Neural cell (in vitro differentiated cells): ENCODE measurements at regions not wholly inside any gene's neighbourhood (a gene's known extent, or its start where the extent isn't known, plus 50 kb on each side); places are given as distances from the start of the nearest gene placed in this dataset.

Experiments
- CTCF ChIP-seq: fragments of 450-650 bp; IDR thresholded peaks from 2 replicates; pipeline ENCODE4 v1.5.1; 2014; ENCODE audit warnings: antibody characterized with exemption, mild to moderate bottlenecking, moderate library complexity; ENCODE audit not compliant: poor library complexity, severe bottlenecking
- MXI1 ChIP-seq: fragments of 450-650 bp; conservative IDR thresholded peaks from 2 replicates; pipeline ENCODE4 v1.6.1; 2014; ENCODE audit warnings: antibody characterized with exemption, mild to moderate bottlenecking; ENCODE audit not compliant: poor library complexity, severe bottlenecking
- RAD21 ChIP-seq: fragments of 450-650 bp; conservative IDR thresholded peaks from 2 replicates; pipeline ENCODE4 v1.6.1; 2014; ENCODE audit warnings: antibody characterized with exemption, mild to moderate bottlenecking, moderate library complexity
- TAF1 ChIP-seq: IDR thresholded peaks from 2 replicates; pipeline ENCODE4 v1.6.1; 2012; ENCODE audit warnings: low read depth

GRCh38 chr3:124161448-124161847 is 169.5 kb upstream of the ROPN1 start:
- TF ChIP-seq CTCF (no peak), RAD21 (no peak), MXI1 (no peak), TAF1 (no peak)
